ENCODE measurements at regions not wholly inside any gene's neighbourhood (a gene's known extent, or its start where the extent isn't known, plus 50 kb on each side); places are given as distances from the start of the nearest gene placed in this dataset.

GRCh38 chr9:16344343-16344742, 526.1 kb downstream of the BNC2 start:
- POLR2A ChIA-PET: no interaction called here
- DNase-seq: no peak

More at GRCh38 chr9:16344343-16344742, 526.1 kb downstream of the BNC2 start:
- WGBS (ENCODE audit: low lambda C conversion rate): 9% methylated on average over 6 of the region's 6 CpGs
- no peaks in the 10 kb centered on the region for H4K20me1 ChIP-seq (ENCODE audit: insufficient read depth)
- no peaks in the 10 kb centered on the region for H3K79me2 ChIP-seq (ENCODE audit: insufficient read depth)
- peak overlapping the region in 1 of 2 experiments; percentile 93; a peak in 2 of 4 replicates for H3K27ac ChIP-seq (ENCODE audit: low read depth in 2 of 2, low read length in 1 of 2)
- H3F3A ChIP-seq (replicated peaks; ENCODE audit: insufficient read depth): no peaks in the 10 kb centered on the region
- H3K4me2 ChIP-seq: peak overlapping the region; percentile 42; the same call in 1 of the 2 replicates
- H3K9ac ChIP-seq: peak overlapping the region; percentile 57; the same call in 1 of the 2 replicates
- CTCF ChIA-PET: no interaction called here
- H3K9me2 ChIP-seq: no peaks in the 10 kb centered on the region
- peak overlapping the region; percentile 71 for H2AFZ ChIP-seq (ENCODE audit: low read depth)
- H3K36me3 ChIP-seq (replicated peaks in 1 of 2; ENCODE audit: control insufficient read depth in 1 of 2, insufficient read depth in 2 of 2, low read length in 1 of 2): no peaks in the 10 kb centered on the region
- no peaks in the 10 kb centered on the region for H3K27me3 ChIP-seq (ENCODE audit: insufficient read depth)
- no peak for TF ChIP-seq CTCF (IDR thresholded peaks at IDR 0.05)
- TF ChIP-seq MAX (IDR thresholded peaks at IDR 0.05; ENCODE audit: low read depth): peak; percentile 50; the same call in 1 of the 2 replicates
- TF ChIP-seq RXRA (IDR thresholded peaks at IDR 0.05; ENCODE audit: borderline replicate concordance, low read depth): 0 out of 2 replicates have a peak, but pooled peaks have one; percentile 44
- TF ChIP-seq EP300 (IDR thresholded peaks at IDR 0.05; ENCODE audit: borderline replicate concordance in 1 of 2, low read depth in 1 of 2, low read length in 1 of 2): peak in 1 of 2 experiments; percentile 77; a peak in 2 of 4 replicates
- 0 out of 2 replicates have a peak, but pooled peaks have one; percentile 22 for TF ChIP-seq TAF1 (IDR thresholded peaks at IDR 0.05; ENCODE audit: borderline replicate concordance, low read depth, low read length)
- 0 out of 2 replicates have a peak, but pooled peaks have one; percentile 31 for TF ChIP-seq TEAD4 (IDR thresholded peaks at IDR 0.05; ENCODE audit: borderline replicate concordance, insufficient read depth)
- no peak for TF ChIP-seq MXI1 (IDR thresholded peaks at IDR 0.05; ENCODE audit: low read depth, low read length)
- no peak for TF ChIP-seq MEF2A (IDR thresholded peaks at IDR 0.05; ENCODE audit: borderline replicate concordance, low read depth)
- 0 out of 2 replicates have a peak, but pooled peaks have one; percentile 3 for TF ChIP-seq PBX3 (IDR thresholded peaks at IDR 0.05)
- TF ChIP-seq POLR2AphosphoS5 (IDR thresholded peaks at IDR 0.05; ENCODE audit: low read depth, low read length): peak; percentile 53; the same call in 1 of the 2 replicates
- peak; percentile 80 for TF ChIP-seq TCF12 (IDR thresholded peaks at IDR 0.05)
- TF ChIP-seq JUND (IDR thresholded peaks at IDR 0.05): peak; percentile 76
- peak; percentile 52; the same call in 1 of the 2 replicates for TF ChIP-seq NFIC (IDR thresholded peaks at IDR 0.05; ENCODE audit: borderline replicate concordance)
- TF ChIP-seq FOSL2 (IDR thresholded peaks at IDR 0.05; ENCODE audit: borderline replicate concordance, low read depth): peak; percentile 76
- no peaks in the 10 kb centered on the region for H3K9me3 ChIP-seq
- no peak overlapping the region for H3K4me3 ChIP-seq (ENCODE audit: low read depth in 2 of 2, low read length in 1 of 2)
- peaks cover 0 to 18% of the 10 kb centered on the region in 2 experiments; a peak in 2 of 4 replicates for H3K4me1 ChIP-seq (ENCODE audit: control insufficient read depth in 1 of 2, insufficient read depth in 2 of 2, low read depth in 1 of 2, low read length in 1 of 2)

All from SK-N-SH (cell line).